HT1080 (cell line): ENCODE measurements at regions not wholly inside any gene's neighbourhood (a gene's known extent, or its start where the extent isn't known, plus 50 kb on each side); places are given as distances from the start of the nearest gene placed in this dataset.

Source experiments
- DNase-seq: peaks from one replicate; pipeline ENCODE4 v3.0.0-alpha.2; 2015; ENCODE audit warnings: low read depth

GRCh38 chr15:95429345-95429744 is 901.2 kb upstream of the NR2F2 start:
- DNase-seq: no peak

- no peak for DNase-seq
Observed at GRCh38 chr15:95431518-95431917, 899.0 kb upstream of the NR2F2 start.

GRCh38 chr15:95432878-95433405 is 897.6 kb upstream of the NR2F2 start:
- no peak for DNase-seq

- DNase-seq: no peak
Observed at GRCh38 chr15:95439922-95440376, 890.6 kb upstream of the NR2F2 start.

- DNase-seq: peak; percentile 3
Observed at GRCh38 chr15:95440712-95441111, 889.8 kb upstream of the NR2F2 start.

GRCh38 chr15:95442107-95442719 is 888.3 kb upstream of the NR2F2 start:
- DNase-seq: no peak

- DNase-seq: no peak
Observed at GRCh38 chr15:95444860-95445259, 885.6 kb upstream of the NR2F2 start.

GRCh38 chr15:95446854-95447253 is 883.6 kb upstream of the NR2F2 start:
- DNase-seq: peak; percentile 42

- DNase-seq: no peak
Observed at GRCh38 chr15:95447486-95447885, 883.0 kb upstream of the NR2F2 start.

GRCh38 chr15:95448531-95449229 is 881.8 kb upstream of the NR2F2 start:
- DNase-seq: peak; percentile 2

GRCh38 chr15:95449230-95449628 is 881.3 kb upstream of the NR2F2 start:
- DNase-seq: no peak

GRCh38 chr15:95450413-95450812 is 880.1 kb upstream of the NR2F2 start:
- DNase-seq: no peak

- no peak for DNase-seq
Observed at GRCh38 chr15:95451938-95452337, 878.6 kb upstream of the NR2F2 start.

GRCh38 chr15:95454403-95455262 is 875.9 kb upstream of the NR2F2 start:
- DNase-seq: no peak

GRCh38 chr15:95457520-95457919 is 873.0 kb upstream of the NR2F2 start:
- DNase-seq: no peak

GRCh38 chr15:95458721-95459120 is 871.8 kb upstream of the NR2F2 start:
- no peak for DNase-seq

- DNase-seq: peak; percentile 45
Observed at GRCh38 chr15:95459273-95459672, 871.2 kb upstream of the NR2F2 start.

- no peak for DNase-seq
Observed at GRCh38 chr15:95464509-95464908, 866.0 kb upstream of the NR2F2 start.

GRCh38 chr15:95468820-95469219 is 861.7 kb upstream of the NR2F2 start:
- DNase-seq: no peak

- no peak for DNase-seq
Observed at GRCh38 chr15:95469496-95470000, 861.0 kb upstream of the NR2F2 start.

- no peak for DNase-seq
Observed at GRCh38 chr15:95470529-95470928, 860.0 kb upstream of the NR2F2 start.
